ENCODE measurements at regions not wholly inside any gene's neighbourhood (a gene's known extent, or its start where the extent isn't known, plus 50 kb on each side); places are given as distances from the start of the nearest gene placed in this dataset.

GRCh38 chr9:28301281-28301680, 728.0 kb upstream of the C9orf72 start:
- Histone ChIP-seq H3K56ac (ENCODE audit: extremely low read depth, insufficient read depth, low read length) (no peak overlapping the region), H3K27ac (ENCODE audit: insufficient read depth, low read length) (no peak overlapping the region), H2BK20ac (ENCODE audit: low read depth, low read length) (no peak overlapping the region), H3K4me3 (ENCODE audit: insufficient read depth, low read depth, low read length) (no peak overlapping the region), H4K5ac (ENCODE audit: low read depth, low read length) (no peak overlapping the region), H2BK5ac (ENCODE audit: low read depth, low read length, poor library complexity, severe bottlenecking) (no peak overlapping the region), H3K27me3 (ENCODE audit: control insufficient read depth, insufficient read depth, low read length) (no peaks in the 10 kb centered on the region), H3K36me3 (ENCODE audit: control insufficient read depth, insufficient read depth, low read length) (no peaks in the 10 kb centered on the region), H3K14ac (replicated peaks; ENCODE audit: low read depth, low read length) (no peak overlapping the region), H2AK5ac (ENCODE audit: low read depth, low read length) (no peak overlapping the region), H2BK120ac (ENCODE audit: low read depth, low read length) (no peak overlapping the region), H4K8ac (ENCODE audit: low read depth in 2 of 2, low read length in 2 of 2) (no peak overlapping the region), H3K4me1 (ENCODE audit: control insufficient read depth, insufficient read depth, low read length) (no peaks in the 10 kb centered on the region), H3K4ac (ENCODE audit: low read depth, low read length) (no peak overlapping the region), H2AK9ac (replicated peaks; ENCODE audit: low read depth, low read length, poor library complexity) (no peak overlapping the region), H2AFZ (replicated peaks; ENCODE audit: low read length, poor library complexity) (no peak overlapping the region), H4K20me1 (ENCODE audit: insufficient read depth, low read length) (no peaks in the 10 kb centered on the region), H3K23ac (ENCODE audit: low read depth, low read length) (no peak overlapping the region), H3K4me2 (ENCODE audit: low read depth, low read length) (no peak overlapping the region), H2BK15ac (ENCODE audit: low read depth, low read length) (no peak overlapping the region), H3K9ac (ENCODE audit: low read depth, low read length) (no peak overlapping the region), H3K9me1 (ENCODE audit: insufficient read depth, low read length) (no peaks in the 10 kb centered on the region), H3K9me3 (ENCODE audit: control insufficient read depth, insufficient read depth, low read length) (no peaks in the 10 kb centered on the region), H3K79me1 (ENCODE audit: low read depth in 1 of 2, low read length in 2 of 2) (no peaks in the 10 kb centered on the region), H4K91ac (ENCODE audit: insufficient read depth, low read depth, low read length) (no peak overlapping the region), H3K18ac (ENCODE audit: low read depth, low read length) (no peak overlapping the region)
- intact Hi-C loops (cut with micrococcal nuclease) (no loop called here), dilution Hi-C loops (cut with HindIII; ENCODE audit: low sequenced_read_pairs, unreplicated experiment) (no loop called here), in situ Hi-C loops (cut with MboI; ENCODE audit: low sequenced_read_pairs) (no loop called here)
- no peak for TF ChIP-seq CHD1 (IDR thresholded peaks at IDR 0.05; ENCODE audit: low read depth, low read length)
- TF ChIP-seq RAD21 (IDR thresholded peaks at IDR 0.05; ENCODE audit: low read length) = no peak
- TF ChIP-seq SMC3 (IDR thresholded peaks at IDR 0.05; ENCODE audit: low read depth, low read length) = no peak
- DNase-seq (no peak), ATAC-seq (ENCODE audit: low read depth) (no peak)
- ChIA-PET CTCF (no interaction called here), POLR2A (ENCODE audit: unreplicated experiment) (no interaction called here)
- BruUV-seq (replicated peaks) = no TSS peak
